UCSD-AML1 (cell line): ENCODE measurements at regions not wholly inside any gene's neighbourhood (a gene's known extent, or its start where the extent isn't known, plus 50 kb on each side); places are given as distances from the start of the nearest gene placed in this dataset.

Experiments used
- DNase-seq: peaks from one replicate; lab custom pipeline; 2025; ENCODE audit not compliant: unreplicated experiment; lab: John Stamatoyannopoulos, UW

- no peak for DNase-seq
Observed at GRCh38 chr6:137357263-137357947, 136.8 kb downstream of the OLIG3 start.

- DNase-seq = no peak
Observed at GRCh38 chr6:137353842-137354397, 134.7 kb upstream of the IFNGR1 start.

- DNase-seq = no peak
Observed at GRCh38 chr6:137353346-137353745, 134.2 kb upstream of the IFNGR1 start.

GRCh38 chr6:137352859-137353258 lies 133.7 kb upstream of the IFNGR1 start:
- no peak for DNase-seq

- DNase-seq = no peak
Observed at GRCh38 chr6:137351890-137352289, 132.7 kb upstream of the IFNGR1 start.

GRCh38 chr6:137350857-137351256 lies 131.7 kb upstream of the IFNGR1 start:
- DNase-seq = no peak

- DNase-seq = no peak
Observed at GRCh38 chr6:137349856-137350830, 131.0 kb upstream of the IFNGR1 start.

GRCh38 chr6:137348777-137349176 lies 129.6 kb upstream of the IFNGR1 start:
- no peak for DNase-seq

- DNase-seq = no peak
Observed at GRCh38 chr6:137343241-137343640, 124.1 kb upstream of the IFNGR1 start.

- DNase-seq = no peak
Observed at GRCh38 chr6:137342607-137343190, 123.5 kb upstream of the IFNGR1 start.

GRCh38 chr6:137341681-137342195 lies 122.6 kb upstream of the IFNGR1 start:
- no peak for DNase-seq

- no peak for DNase-seq
Observed at GRCh38 chr6:137339929-137340559, 120.9 kb upstream of the IFNGR1 start.

- no peak for DNase-seq
Observed at GRCh38 chr6:137334884-137335283, 115.7 kb upstream of the IFNGR1 start.

- no peak for DNase-seq
Observed at GRCh38 chr6:137334094-137334493, 114.9 kb upstream of the IFNGR1 start.

GRCh38 chr6:137332637-137333280 lies 113.6 kb upstream of the IFNGR1 start:
- no peak for DNase-seq

GRCh38 chr6:137323860-137324259 lies 104.7 kb upstream of the IFNGR1 start:
- DNase-seq = no peak

- no peak for DNase-seq
Observed at GRCh38 chr6:137320271-137320670, 101.1 kb upstream of the IFNGR1 start.

- no peak for DNase-seq
Observed at GRCh38 chr6:137316626-137317025, 97.4 kb upstream of the IFNGR1 start.

GRCh38 chr6:137315081-137315480 lies 95.9 kb upstream of the IFNGR1 start:
- DNase-seq = no peak
